KMS-11 (cell line): ENCODE measurements at regions not wholly inside any gene's neighbourhood (a gene's known extent, or its start where the extent isn't known, plus 50 kb on each side); places are given as distances from the start of the nearest gene placed in this dataset.

Experiments used
- H2AFZ ChIP-seq: fragments of 200-600 bp; sonication (generic); 2 replicates; pipeline ENCODE4 v1.6.1; 2016; ENCODE audit warnings: antibody characterized with exemption, mixed run types, low read depth
- H3K27ac ChIP-seq: fragments of 200-600 bp; sonication (generic); 2 replicates; pipeline ENCODE4 v1.6.1; 2016; ENCODE audit warnings: mild to moderate bottlenecking, mixed run types
- H3K27me3 ChIP-seq: fragments of 200-600 bp; sonication (generic); 2 replicates; pipeline ENCODE4 v1.6.1; 2017; ENCODE audit warnings: mild to moderate bottlenecking, low read depth, mixed run types, moderate library complexity; ENCODE audit not compliant: insufficient read depth
- H3K36me3 ChIP-seq: fragments of 200-600 bp; sonication (generic); 2 replicates; pipeline ENCODE4 v1.6.1; 2017; ENCODE audit warnings: mild to moderate bottlenecking, mixed run types; ENCODE audit not compliant: insufficient read depth
- H3K4me1 ChIP-seq: fragments of 200-600 bp; sonication (generic); 2 replicates; pipeline ENCODE4 v1.6.1; 2016; ENCODE audit warnings: mild to moderate bottlenecking, low read depth, mixed run types; ENCODE audit not compliant: poor library complexity, severe bottlenecking
- H3K4me2 ChIP-seq: fragments of 200-600 bp; sonication (generic); 2 replicates; pipeline ENCODE4 v1.7.0; 2016; ENCODE audit warnings: mild to moderate bottlenecking, mixed run types
- H3K4me3 ChIP-seq: fragments of 200-600 bp; sonication (generic); IDR thresholded peaks from 2 replicates; pipeline ENCODE4 v1.6.1; 2017; ENCODE audit warnings: low read depth, low read length, mixed read lengths; ENCODE audit not compliant: insufficient read depth
- H3K79me2 ChIP-seq: fragments of 200-600 bp; sonication (generic); 2 replicates; pipeline ENCODE4 v1.6.1; 2016; ENCODE audit warnings: low read depth, mixed run types; ENCODE audit not compliant: insufficient read depth
- H3K9ac ChIP-seq: fragments of 200-600 bp; sonication (generic); 2 replicates; pipeline ENCODE4 v1.6.1; 2016; ENCODE audit warnings: mild to moderate bottlenecking, mixed run types
- H4K20me1 ChIP-seq: fragments of 200-600 bp; sonication (generic); 2 replicates; pipeline ENCODE4 v1.6.1; 2016; ENCODE audit warnings: mild to moderate bottlenecking, mixed run types; ENCODE audit not compliant: insufficient read depth
- TF ChIP-seq, protein P1 (sequence below): fragments of 200-600 bp; sonication (generic); conservative IDR thresholded peaks from 2 replicates; pipeline ENCODE4 v1.6.1; 2017; ENCODE audit warnings: low read depth, mild to moderate bottlenecking, antibody characterized with exemption, low read length, moderate library complexity, mixed read lengths

DNA sequence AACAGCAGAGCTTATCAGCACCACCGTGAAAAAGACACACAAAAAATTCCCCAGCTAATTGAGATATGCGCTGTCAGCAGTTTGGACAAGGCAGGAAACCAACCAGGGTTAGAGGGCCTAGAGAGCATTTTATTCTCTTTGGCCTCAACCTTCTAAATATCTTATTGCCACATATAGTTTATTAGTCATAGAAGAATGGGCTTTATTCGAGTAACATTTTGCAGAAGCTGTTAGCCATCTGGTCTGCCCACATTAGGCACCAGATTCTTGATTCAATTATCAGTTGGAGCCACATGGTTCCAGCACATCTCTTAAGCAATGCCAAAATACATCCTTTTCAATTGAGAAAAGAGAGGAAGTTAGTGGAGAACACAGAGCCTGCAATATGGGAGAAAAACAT lies 109.9 kb upstream of the CXADR start:
- Histone ChIP-seq H3K9ac (no peak overlapping the region), H4K20me1 (no peaks in the 10 kb centered on the region), H3K4me1 (no peaks in the 10 kb centered on the region), H3K4me3 (no peak overlapping the region), H3K27me3 (no peaks in the 10 kb centered on the region), H3K27ac (no peak overlapping the region), H3K79me2 (no peaks in the 10 kb centered on the region), H3K4me2 (no peak overlapping the region), H2AFZ (no peak overlapping the region), H3K36me3 (no peaks in the 10 kb centered on the region)
- TF ChIP-seq, protein P1, sequence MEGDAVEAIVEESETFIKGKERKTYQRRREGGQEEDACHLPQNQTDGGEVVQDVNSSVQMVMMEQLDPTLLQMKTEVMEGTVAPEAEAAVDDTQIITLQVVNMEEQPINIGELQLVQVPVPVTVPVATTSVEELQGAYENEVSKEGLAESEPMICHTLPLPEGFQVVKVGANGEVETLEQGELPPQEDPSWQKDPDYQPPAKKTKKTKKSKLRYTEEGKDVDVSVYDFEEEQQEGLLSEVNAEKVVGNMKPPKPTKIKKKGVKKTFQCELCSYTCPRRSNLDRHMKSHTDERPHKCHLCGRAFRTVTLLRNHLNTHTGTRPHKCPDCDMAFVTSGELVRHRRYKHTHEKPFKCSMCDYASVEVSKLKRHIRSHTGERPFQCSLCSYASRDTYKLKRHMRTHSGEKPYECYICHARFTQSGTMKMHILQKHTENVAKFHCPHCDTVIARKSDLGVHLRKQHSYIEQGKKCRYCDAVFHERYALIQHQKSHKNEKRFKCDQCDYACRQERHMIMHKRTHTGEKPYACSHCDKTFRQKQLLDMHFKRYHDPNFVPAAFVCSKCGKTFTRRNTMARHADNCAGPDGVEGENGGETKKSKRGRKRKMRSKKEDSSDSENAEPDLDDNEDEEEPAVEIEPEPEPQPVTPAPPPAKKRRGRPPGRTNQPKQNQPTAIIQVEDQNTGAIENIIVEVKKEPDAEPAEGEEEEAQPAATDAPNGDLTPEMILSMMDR = no peak

DNA sequence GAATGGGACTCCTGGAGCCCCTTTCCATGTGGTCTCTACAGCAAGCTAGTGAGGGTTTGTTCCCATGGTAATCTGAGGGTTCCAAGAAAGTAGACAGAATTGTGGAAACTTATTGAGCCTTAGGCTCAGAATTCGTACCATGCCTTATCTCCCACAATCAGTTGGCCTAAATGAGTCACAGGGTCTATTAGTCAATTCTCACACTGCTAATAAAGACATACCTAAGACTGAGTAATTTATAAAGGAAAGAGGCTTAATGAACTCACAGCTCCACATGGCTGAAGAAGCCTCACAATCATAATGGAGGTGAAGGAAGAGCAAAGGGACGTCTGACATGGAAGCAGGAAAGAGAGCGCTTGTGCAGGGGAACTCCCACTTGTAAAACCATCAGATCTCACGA lies 106.6 kb upstream of the CXADR start:
- Histone ChIP-seq H3K27me3 (no peaks in the 10 kb centered on the region), H3K9ac (no peak overlapping the region), H3K27ac (no peak overlapping the region), H2AFZ (no peak overlapping the region), H3K79me2 (no peaks in the 10 kb centered on the region), H3K4me1 (no peaks in the 10 kb centered on the region), H3K4me3 (no peak overlapping the region), H3K36me3 (no peaks in the 10 kb centered on the region), H4K20me1 (no peaks in the 10 kb centered on the region), H3K4me2 (no peak overlapping the region)
- TF ChIP-seq, protein P1 = no peak

DNA sequence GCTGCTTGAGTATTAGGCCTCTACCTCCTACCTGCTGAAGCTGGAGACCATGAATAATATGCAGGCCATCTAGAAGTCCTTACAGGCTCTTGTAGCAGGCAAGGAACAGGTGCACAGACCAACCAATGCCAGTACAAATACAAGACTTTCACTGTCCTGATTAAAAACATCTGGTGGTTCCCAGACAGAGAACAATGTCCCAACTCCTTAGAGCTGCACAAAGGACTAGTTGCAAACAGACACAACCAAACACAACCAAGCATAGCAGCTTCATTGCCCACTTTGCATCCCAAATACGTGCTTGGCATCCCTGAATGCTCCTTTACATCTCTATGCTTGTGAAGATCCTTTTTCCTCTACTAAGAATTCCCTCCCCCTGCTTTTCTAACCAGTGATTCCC lies 98.1 kb upstream of the CXADR start:
- Histone ChIP-seq H4K20me1 (no peaks in the 10 kb centered on the region), H3K27me3 (no peaks in the 10 kb centered on the region), H3K36me3 (no peaks in the 10 kb centered on the region), H3K4me3 (no peak overlapping the region), H3K9ac (no peak overlapping the region), H3K27ac (no peak overlapping the region), H3K79me2 (no peaks in the 10 kb centered on the region), H3K4me2 (no peak overlapping the region), H2AFZ (no peak overlapping the region), H3K4me1 (no peaks in the 10 kb centered on the region)
- TF ChIP-seq, protein P1 = no peak

DNA sequence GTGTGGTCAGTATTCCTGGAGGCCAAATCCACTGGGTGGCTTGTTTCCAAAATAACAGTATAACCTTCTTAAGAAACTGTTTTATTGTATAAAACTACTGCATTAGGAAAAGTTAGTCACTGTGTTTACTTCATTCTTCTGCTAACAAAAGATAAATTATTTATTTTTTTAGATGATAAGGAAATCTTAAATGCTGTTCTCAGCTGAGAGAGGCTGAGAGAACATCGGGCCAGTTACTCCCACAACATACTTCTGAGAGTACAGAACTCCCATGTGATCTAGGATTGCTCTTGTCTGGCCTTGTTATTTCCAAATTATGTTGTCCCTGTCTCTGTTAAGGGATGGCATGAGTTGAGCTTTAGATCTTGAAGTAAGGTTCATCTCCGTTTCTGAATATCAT lies 96.7 kb upstream of the CXADR start:
- Histone ChIP-seq H3K4me2 (no peak overlapping the region), H3K4me1 (no peaks in the 10 kb centered on the region), H3K4me3 (no peak overlapping the region), H3K9ac (no peak overlapping the region), H3K79me2 (no peaks in the 10 kb centered on the region), H3K27me3 (no peaks in the 10 kb centered on the region), H4K20me1 (no peaks in the 10 kb centered on the region), H3K27ac (no peak overlapping the region), H3K36me3 (no peaks in the 10 kb centered on the region), H2AFZ (no peak overlapping the region)
- TF ChIP-seq, protein P1 = no peak

- Histone ChIP-seq H3K4me3 (no peak overlapping the region), H3K4me2 (no peak overlapping the region), H3K27ac (no peak overlapping the region), H3K79me2 (no peaks in the 10 kb centered on the region), H3K4me1 (no peaks in the 10 kb centered on the region), H4K20me1 (no peaks in the 10 kb centered on the region), H3K9ac (no peak overlapping the region), H3K36me3 (no peaks in the 10 kb centered on the region), H2AFZ (no peak overlapping the region), H3K27me3 (no peaks in the 10 kb centered on the region)
- TF ChIP-seq, protein P1 = no peak
Observed at GRCh38 chr21:17422931-17423330, 89.9 kb upstream of the CXADR start.
